K562 (cell line): ENCODE measurements at regions not wholly inside any gene's neighbourhood (a gene's known extent, or its start where the extent isn't known, plus 50 kb on each side); places are given as distances from the start of the nearest gene placed in this dataset.

Source experiments
- ATAC-seq: fragments of 200-7000 bp; cut with Tn5 transposase; 3 replicates; pipeline ENCODE4 v1.9.1; 2020; ENCODE audit warnings: moderate library complexity
- BruUV-seq: library from RNA; stranded (reverse); fragments of 400-500 nt; replicated peaks from 2 replicates; lab custom pipeline; 2021; lab: Mats Ljungman, UMichigan
- CTCF ChIA-PET: fragments of 300-600 bp; formaldehyde crosslinking; extraction: SDS; loops from one replicate; lab custom pipeline; 2021; ENCODE audit warnings: low intra/inter-chr PET ratio; lab: Yijun Ruan, JAX
- POLR2A ChIA-PET: fragments of 300-600, 350-650 bp; sonication (Branson Sonifier 250); formaldehyde crosslinking; extraction: SDS; loops from one replicate; lab custom pipeline; 2021; ENCODE audit warnings: antibody characterized with exemption, inconsistent platforms; lab: Yijun Ruan, JAX
- DNase-seq, 4 experiments: peaks; one replicate each; pipeline versions ENCODE4 v3.0.0 to v3.0.0-alpha.2; 2011 to 2018; ENCODE audit warnings: low spot score in 3 of 4, mixed read lengths in 3 of 4; ENCODE audit errors: extremely low read depth in 1 of 4
- FAIRE-seq: peaks from 2 replicates; lab custom pipeline; 2011; peaks lifted over from hg19 to GRCh38; lab: Jason Lieb, UNC
- H2AFZ ChIP-seq: 2 replicates; pipeline ENCODE4 v1.6.0; 2011; ENCODE audit warnings: low read depth, low read length, control low read depth, inconsistent platforms
- H3K27ac ChIP-seq: fragments of 200-600 bp; 3 replicates; pipeline ENCODE4 v1.8.0; 2011; ENCODE audit warnings: low read depth, mild to moderate bottlenecking, control low read depth, inconsistent platforms, low read length, moderate library complexity, mixed read lengths; ENCODE audit errors: extremely low read depth
- H3K27me3 ChIP-seq, 2 experiments: fragments of 300-600 bp in 1 of 2; 2 replicates in 1 of 2; 3 replicates in 1 of 2; pipeline versions ENCODE4 v1.6.0 to v1.8.0; 2011; ENCODE audit warnings: inconsistent platforms in 2 of 2, low read length in 2 of 2, mild to moderate bottlenecking in 1 of 2, mixed read lengths in 1 of 2, moderate library complexity in 1 of 2; ENCODE audit not compliant: control insufficient read depth in 2 of 2, insufficient read depth in 2 of 2
- H3K36me3 ChIP-seq: fragments of 300-600 bp; 3 replicates; pipeline ENCODE4 v1.8.0; 2011; ENCODE audit warnings: mild to moderate bottlenecking, low read length, inconsistent platforms; ENCODE audit not compliant: control insufficient read depth, insufficient read depth
- H3K4me1 ChIP-seq, 2 experiments: fragments of 200-600 bp in 1 of 2; replicated peaks in 1 of 2; 2 replicates in 1 of 2; 3 replicates in 1 of 2; pipeline versions ENCODE4 v1.5.1 to v1.8.0; 2011; ENCODE audit warnings: inconsistent platforms in 2 of 2, low read length in 2 of 2, mild to moderate bottlenecking in 1 of 2, mixed read lengths in 1 of 2, moderate library complexity in 1 of 2; ENCODE audit not compliant: control insufficient read depth in 2 of 2, insufficient read depth in 2 of 2
- H3K4me2 ChIP-seq: 2 replicates; pipeline ENCODE4 v1.6.1; 2011; ENCODE audit warnings: low read length, control low read depth, inconsistent platforms, mixed read lengths; ENCODE audit not compliant: insufficient read depth
- H3K4me3 ChIP-seq: fragments of 200-600 bp; sonication (generic), shearing (Covaris generic); 2 replicates; pipeline ENCODE4 v1.5.1; 2016; ENCODE audit warnings: control low read depth, inconsistent platforms
- H3K79me2 ChIP-seq: fragments of 200-600 bp; 3 replicates; pipeline ENCODE4 v1.8.0; 2011; ENCODE audit warnings: low read length, inconsistent platforms; ENCODE audit not compliant: control insufficient read depth, insufficient read depth
- H3K9ac ChIP-seq, 2 experiments: 2 replicates each; pipeline versions ENCODE4 v1.6.0 to v1.6.1; 2011; ENCODE audit warnings: low read depth in 2 of 2, low read length in 2 of 2, control low read depth in 1 of 2, inconsistent platforms in 1 of 2, mild to moderate bottlenecking in 1 of 2, mixed read lengths in 1 of 2; ENCODE audit not compliant: insufficient read depth in 1 of 2
- H3K9me1 ChIP-seq: one replicate; pipeline ENCODE4 v1.6.0; 2011; ENCODE audit warnings: inconsistent platforms, mild to moderate bottlenecking, low read length, moderate library complexity; ENCODE audit not compliant: control insufficient read depth, insufficient read depth
- H3K9me3 ChIP-seq: replicated peaks from 2 replicates; pipeline ENCODE4 v1.5.1; 2011; ENCODE audit warnings: low read depth, low read length, inconsistent platforms; ENCODE audit not compliant: control insufficient read depth, insufficient read depth
- H4K20me1 ChIP-seq: replicated peaks from 2 replicates; pipeline ENCODE4 v1.6.1; 2011; ENCODE audit warnings: low read length, inconsistent platforms, mixed read lengths; ENCODE audit not compliant: control insufficient read depth, insufficient read depth
- CBX5 ChIP-seq: IDR thresholded peaks from 2 replicates; pipeline ENCODE4 v1.6.1; 2014; ENCODE audit warnings: low read depth, borderline replicate concordance
- MTA1 ChIP-seq: fragments of 450-650 bp; IDR thresholded peaks from 2 replicates; pipeline ENCODE4 v1.6.1; 2017; ENCODE audit warnings: borderline replicate concordance
- MYBL2 ChIP-seq, 2 experiments: fragments of 450-650 bp in 1 of 2; sonication (generic) in 1 of 2; formaldehyde crosslinking in 1 of 2; IDR thresholded peaks; 2 replicates each; pipeline versions ENCODE4 v1.6.1 to v1.8.1; 2017 to 2022; ENCODE audit warnings: borderline replicate concordance in 1 of 2, inconsistent platforms in 1 of 2, low read depth in 1 of 2, mild to moderate bottlenecking in 1 of 2, missing genetic modification reagents in 1 of 2, moderate library complexity in 1 of 2
- RBM34 ChIP-seq: fragments of 200-400 bp; formaldehyde crosslinking; IDR thresholded peaks from 2 replicates; pipeline ENCODE4 v1.6.1; 2018; ENCODE audit warnings: low read length, borderline replicate concordance; ENCODE audit not compliant: insufficient read depth
- ZNF174 ChIP-seq: fragments of 250-450 bp; sonication (Bioruptor Pico); IDR thresholded peaks from 2 replicates; pipeline ENCODE4 v1.4.0; 2020; ENCODE audit warnings: mild to moderate bottlenecking
- ZNF695 ChIP-seq: fragments of 450-650 bp; formaldehyde crosslinking; IDR thresholded peaks from 2 replicates; pipeline ENCODE4 v1.4.0; 2020; ENCODE audit warnings: mild to moderate bottlenecking, moderate library complexity
- WGBS: fragments of 100-300 bp; shearing (Covaris generic); methylation state at CpG from one replicate; pipeline ENCODE4 v1.1.6; 2016; ENCODE audit warnings: low coverage, mixed read lengths; ENCODE audit not compliant: insufficient coverage; ENCODE audit errors: missing lambda C conversion rate; 5-methylcytosine and 5-hydroxymethylcytosine counted together
- in situ Hi-C: fragments of 300-500 bp; cut with MboI; formaldehyde crosslinking; loops from 4 replicates; pipeline ENCODE4 v1.15.0; 2018; ENCODE audit warnings: inconsistent platforms, mixed read lengths
- intact Hi-C: fragments of 100-400 bp; cut with micrococcal nuclease; formaldehyde crosslinking; loops from 2 replicates; pipeline ENCODE4 v1.14.2; 2022
- TF ChIP-seq, protein P1 (sequence below): fragments of 450-650 bp; formaldehyde crosslinking; IDR thresholded peaks from 2 replicates; pipeline ENCODE4 v1.4.0; 2020; ENCODE audit warnings: mild to moderate bottlenecking, moderate library complexity
- TF ChIP-seq, protein P2 (sequence below): fragments of 250-450 bp; sonication (Bioruptor Pico); IDR thresholded peaks from 2 replicates; pipeline ENCODE4 v1.9.0; 2021; ENCODE audit warnings: mild to moderate bottlenecking, inconsistent platforms

- FAIRE-seq (no peak), DNase-seq (no peak), ATAC-seq (no peak)
- in situ Hi-C loops (loop anchor here (25.0 kb wide), 1 partner anchor 479 kb away; no protein-coding TSS in a partner anchor), intact Hi-C loops (no loop called here)
- H3K27ac ChIP-seq: no peak overlapping the region
- ChIA-PET CTCF (no interaction called here), POLR2A (no interaction called here)
- H3K9me1 ChIP-seq: no peaks in the 10 kb centered on the region
- no peak overlapping the region for H3K9ac ChIP-seq
- H3K4me2 ChIP-seq: no peak overlapping the region
- no peaks in the 10 kb centered on the region for H3K79me2 ChIP-seq
- no TSS peak for BruUV-seq
- no peak overlapping the region for H3K4me3 ChIP-seq
- no peaks in the 10 kb centered on the region for H3K36me3 ChIP-seq
- H4K20me1 ChIP-seq: no peaks in the 10 kb centered on the region
- no peaks in the 10 kb centered on the region for H3K9me3 ChIP-seq
- 0% methylated on average over 2 of the region's 3 CpGs for WGBS
- H3K27me3 ChIP-seq: no peaks in the 10 kb centered on the region
- no peaks in the 10 kb centered on the region for H3K4me1 ChIP-seq
- TF ChIP-seq RBM34 (no peak), MYBL2 (IDR thresholded peaks at IDR 0.05; ENCODE audit: low read depth) (no peak), MYBL2 (CRISPR knock-in tag; IDR thresholded peaks at IDR 0.05; ENCODE audit: borderline replicate concordance) (no peak), ZNF174 (no peak), MTA1 (no peak), ZNF695 (CRISPR knock-in tag) (no peak), CBX5 (no peak)
- TF ChIP-seq, protein P1, sequence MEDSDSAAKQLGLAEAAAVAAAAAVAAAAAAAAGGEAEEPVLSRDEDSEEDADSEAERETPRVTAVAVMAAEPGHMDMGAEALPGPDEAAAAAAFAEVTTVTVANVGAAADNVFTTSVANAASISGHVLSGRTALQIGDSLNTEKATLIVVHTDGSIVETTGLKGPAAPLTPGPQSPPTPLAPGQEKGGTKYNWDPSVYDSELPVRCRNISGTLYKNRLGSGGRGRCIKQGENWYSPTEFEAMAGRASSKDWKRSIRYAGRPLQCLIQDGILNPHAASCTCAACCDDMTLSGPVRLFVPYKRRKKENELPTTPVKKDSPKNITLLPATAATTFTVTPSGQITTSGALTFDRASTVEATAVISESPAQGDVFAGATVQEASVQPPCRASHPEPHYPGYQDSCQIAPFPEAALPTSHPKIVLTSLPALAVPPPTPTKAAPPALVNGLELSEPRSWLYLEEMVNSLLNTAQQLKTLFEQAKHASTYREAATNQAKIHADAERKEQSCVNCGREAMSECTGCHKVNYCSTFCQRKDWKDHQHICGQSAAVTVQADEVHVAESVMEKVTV: no peak
- TF ChIP-seq, protein P2, sequence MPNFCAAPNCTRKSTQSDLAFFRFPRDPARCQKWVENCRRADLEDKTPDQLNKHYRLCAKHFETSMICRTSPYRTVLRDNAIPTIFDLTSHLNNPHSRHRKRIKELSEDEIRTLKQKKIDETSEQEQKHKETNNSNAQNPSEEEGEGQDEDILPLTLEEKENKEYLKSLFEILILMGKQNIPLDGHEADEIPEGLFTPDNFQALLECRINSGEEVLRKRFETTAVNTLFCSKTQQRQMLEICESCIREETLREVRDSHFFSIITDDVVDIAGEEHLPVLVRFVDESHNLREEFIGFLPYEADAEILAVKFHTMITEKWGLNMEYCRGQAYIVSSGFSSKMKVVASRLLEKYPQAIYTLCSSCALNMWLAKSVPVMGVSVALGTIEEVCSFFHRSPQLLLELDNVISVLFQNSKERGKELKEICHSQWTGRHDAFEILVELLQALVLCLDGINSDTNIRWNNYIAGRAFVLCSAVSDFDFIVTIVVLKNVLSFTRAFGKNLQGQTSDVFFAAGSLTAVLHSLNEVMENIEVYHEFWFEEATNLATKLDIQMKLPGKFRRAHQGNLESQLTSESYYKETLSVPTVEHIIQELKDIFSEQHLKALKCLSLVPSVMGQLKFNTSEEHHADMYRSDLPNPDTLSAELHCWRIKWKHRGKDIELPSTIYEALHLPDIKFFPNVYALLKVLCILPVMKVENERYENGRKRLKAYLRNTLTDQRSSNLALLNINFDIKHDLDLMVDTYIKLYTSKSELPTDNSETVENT (CRISPR knock-in tag): no peak
- H2AFZ ChIP-seq: no peak overlapping the region
Measured at GRCh38 chr3:115208066-115208750, 61.1 kb upstream of the ZBTB20 start.
